Tibial nerve (tissue), 4 donors: ENCODE measurements at regions not wholly inside any gene's neighbourhood (a gene's known extent, or its start where the extent isn't known, plus 50 kb on each side); places are given as distances from the start of the nearest gene placed in this dataset.

Source experiments
- DNase-seq, 2 donors: peaks; one replicate each; pipeline ENCODE4 v3.0.0-alpha.2; 2019; ENCODE audit warnings: low spot score in 2 of 2
- H3K27ac ChIP-seq, 4 donors: fragments of 200-600 bp; sonication (generic) in 3 of 4; one replicate each; pipeline ENCODE4 v1.5.1; 2017 to 2019; ENCODE audit warnings: mild to moderate bottlenecking in 1 of 4
- H3K27me3 ChIP-seq, 2 donors: fragments of 200-600 bp; sonication (generic) in 1 of 2; one replicate each; pipeline versions ENCODE4 v1.5.1 to v1.6.0; 2017 to 2019
- H3K36me3 ChIP-seq, 3 donors: fragments of 200-600 bp; sonication (generic); one replicate each; pipeline ENCODE4 v1.5.1; 2018 to 2019
- H3K4me1 ChIP-seq, 4 donors: fragments of 200-600 bp; sonication (generic) in 3 of 4; one replicate each; pipeline ENCODE4 v1.5.1; 2017 to 2019
- H3K4me3 ChIP-seq, 4 donors: fragments of 200-600 bp; sonication (generic) in 3 of 4; one replicate each; pipeline ENCODE4 v1.5.1; 2017 to 2019; ENCODE audit warnings: mild to moderate bottlenecking in 1 of 4, moderate library complexity in 1 of 4
- H3K9me3 ChIP-seq, 4 donors: fragments of 200-600 bp; sonication (generic) in 3 of 4; one replicate each; pipeline ENCODE4 v1.5.1; 2017 to 2019
- CTCF ChIP-seq, 5 experiments: fragments of 200-600 bp in 3 of 5; fragments of 450-650 bp in 2 of 5; sonication (generic) in 3 of 5; IDR thresholded peaks; one replicate each; pipeline ENCODE4 v1.5.1; 2016 to 2019; ENCODE audit warnings: antibody characterized with exemption in 5 of 5, mild to moderate bottlenecking in 3 of 5, moderate library complexity in 2 of 5
- EP300 ChIP-seq, 2 donors: sonication (generic); formaldehyde crosslinking; IDR thresholded peaks; one replicate each; pipeline ENCODE4 v1.6.1; 2017; ENCODE audit warnings: antibody characterized with exemption in 2 of 2, mild to moderate bottlenecking in 1 of 2
- POLR2A ChIP-seq, 2 donors: fragments of 450-650 bp; IDR thresholded peaks; one replicate each; pipeline ENCODE4 v1.6.1; 2017; ENCODE audit warnings: antibody characterized with exemption in 2 of 2, mild to moderate bottlenecking in 2 of 2, moderate library complexity in 2 of 2
- WGBS, 2 donors: methylation state at CpG; one replicate each; pipeline ENCODE4 v1.1.5; 2018; 5-methylcytosine and 5-hydroxymethylcytosine counted together

GRCh38 chr9:12085399-12085798, 607.8 kb upstream of the TYRP1 start:
- H3K27ac ChIP-seq: no peak overlapping the region
- H3K4me3 ChIP-seq: no peak overlapping the region
- no peaks in the 10 kb centered on the region for H3K27me3 ChIP-seq
- H3K36me3 ChIP-seq: no peaks in the 10 kb centered on the region
- H3K9me3 ChIP-seq: no peaks in the 10 kb centered on the region
- DNase-seq: no peak
- H3K4me1 ChIP-seq: no peaks in the 10 kb centered on the region
- TF ChIP-seq POLR2A (IDR thresholded peaks at IDR 0.05) (no peak), CTCF (IDR thresholded peaks at IDR 0.05) (no peak), EP300 (IDR thresholded peaks at IDR 0.05) (no peak)

GRCh38 chr9:12091865-12092527, 601.2 kb upstream of the TYRP1 start:
- DNase-seq: no peak
- H3K4me1 ChIP-seq: no peaks in the 10 kb centered on the region
- H3K9me3 ChIP-seq: no peaks in the 10 kb centered on the region
- H3K27ac ChIP-seq: no peak overlapping the region
- 71 to 72% methylated on average over 2 to 6 of the region's 6 CpGs for WGBS, 2 donors
- no peaks in the 10 kb centered on the region for H3K36me3 ChIP-seq
- H3K27me3 ChIP-seq: no peaks in the 10 kb centered on the region
- no peak for TF ChIP-seq CTCF (IDR thresholded peaks at IDR 0.05)
- TF ChIP-seq EP300 (IDR thresholded peaks at IDR 0.05): no peak
- TF ChIP-seq POLR2A (IDR thresholded peaks at IDR 0.05): no peak
- no peak overlapping the region for H3K4me3 ChIP-seq

GRCh38 chr9:12094046-12094445, 599.1 kb upstream of the TYRP1 start:
- WGBS, 2 donors: 89 to 97% methylated on average over 1 of the region's 1 CpG
- H3K4me1 ChIP-seq: no peaks in the 10 kb centered on the region
- TF ChIP-seq EP300 (IDR thresholded peaks at IDR 0.05) (no peak), POLR2A (IDR thresholded peaks at IDR 0.05) (no peak), CTCF (IDR thresholded peaks at IDR 0.05) (no peak)
- no peak overlapping the region for H3K27ac ChIP-seq
- H3K27me3 ChIP-seq: no peaks in the 10 kb centered on the region
- no peaks in the 10 kb centered on the region for H3K9me3 ChIP-seq
- no peak overlapping the region for H3K4me3 ChIP-seq
- no peaks in the 10 kb centered on the region for H3K36me3 ChIP-seq
- no peak for DNase-seq

GRCh38 chr9:12095931-12096330, 597.3 kb upstream of the TYRP1 start:
- 78 to 80% methylated on average over 4 of the region's 4 CpGs for WGBS, 2 donors
- Histone ChIP-seq H3K27me3 (no peaks in the 10 kb centered on the region), H3K4me1 (no peaks in the 10 kb centered on the region), H3K27ac (no peak overlapping the region), H3K9me3 (no peaks in the 10 kb centered on the region), H3K4me3 (no peak overlapping the region), H3K36me3 (no peaks in the 10 kb centered on the region)
- TF ChIP-seq EP300 (IDR thresholded peaks at IDR 0.05) (no peak), POLR2A (IDR thresholded peaks at IDR 0.05) (no peak), CTCF (IDR thresholded peaks at IDR 0.05) (no peak)
- no peak for DNase-seq

GRCh38 chr9:12133416-12133815, 559.8 kb upstream of the TYRP1 start:
- H3K27ac ChIP-seq: no peak overlapping the region
- H3K9me3 ChIP-seq: peaks cover 0 to 11% (median 2%) of the 10 kb centered on the region in 4 donors

More at GRCh38 chr9:12133416-12133815, 559.8 kb upstream of the TYRP1 start:
- H3K4me1 ChIP-seq: no peaks in the 10 kb centered on the region
- no peaks in the 10 kb centered on the region for H3K36me3 ChIP-seq
- DNase-seq: no peak
- 85 to 90% methylated on average over 2 of the region's 2 CpGs for WGBS, 2 donors
- H3K27me3 ChIP-seq: no peaks in the 10 kb centered on the region
- TF ChIP-seq CTCF (IDR thresholded peaks at IDR 0.05): no peak
- TF ChIP-seq POLR2A (IDR thresholded peaks at IDR 0.05): no peak
- no peak for TF ChIP-seq EP300 (IDR thresholded peaks at IDR 0.05)
- no peak overlapping the region for H3K4me3 ChIP-seq
